ENCODE measurements at regions not wholly inside any gene's neighbourhood (a gene's known extent, or its start where the extent isn't known, plus 50 kb on each side); places are given as distances from the start of the nearest gene placed in this dataset.
"Not testable (repeated sequence)": the region's sequence is repeated elsewhere in the genome, so short reads cannot be mapped to it uniquely, and the experiment has no call there.

- not testable (repeated sequence) for TF ChIP-seq POLR2A, CTCF (IDR thresholded peaks at IDR 0.05)
Observed at GRCh38 chr17:34471278-34471677, 108.1 kb upstream of the TMEM132E start.

Measured in heart left ventricle (tissue), 13 donors.